Adipocyte (in vitro differentiated cells): ENCODE measurements at regions not wholly inside any gene's neighbourhood (a gene's known extent, or its start where the extent isn't known, plus 50 kb on each side); places are given as distances from the start of the nearest gene placed in this dataset.
A peak's percentile ranks its signal among the peaks of the same experiment; 100 is the strongest.

ENCODE experiments used
- DNase-seq: peaks from one replicate; pipeline ENCODE4 v3.0.0-alpha.2; 2015; ENCODE audit warnings: low read depth
- H3K27me3 ChIP-seq: replicated peaks from 2 replicates; pipeline ENCODE4 v1.7.0; 2013; ENCODE audit warnings: mild to moderate bottlenecking, low read length, moderate library complexity; ENCODE audit not compliant: control insufficient read depth, insufficient read depth
- H3K36me3 ChIP-seq: 2 replicates; pipeline ENCODE4 v1.7.0; 2013; ENCODE audit warnings: low read length, mild to moderate bottlenecking, moderate library complexity; ENCODE audit not compliant: control insufficient read depth, insufficient read depth, severe bottlenecking
- H3K4me1 ChIP-seq: 2 replicates; pipeline ENCODE4 v1.7.0; 2013; ENCODE audit warnings: mild to moderate bottlenecking, low read length, moderate library complexity; ENCODE audit not compliant: control insufficient read depth, insufficient read depth
- H3K4me3 ChIP-seq: 2 replicates; pipeline ENCODE4 v1.7.0; 2013; ENCODE audit warnings: mild to moderate bottlenecking, low read length, moderate library complexity
- H3K9ac ChIP-seq: 2 replicates; pipeline ENCODE4 v1.7.0; 2013; ENCODE audit warnings: mild to moderate bottlenecking, low read length, moderate library complexity
- H3K9me3 ChIP-seq: 2 replicates; pipeline ENCODE4 v1.7.0; 2013; ENCODE audit warnings: mild to moderate bottlenecking, low read length, moderate library complexity; ENCODE audit not compliant: control insufficient read depth

- H3K9ac ChIP-seq, result no peak overlapping the region
- H3K9me3 ChIP-seq, result no peaks in the 10 kb centered on the region
- DNase-seq, result peak; percentile 51
- H3K4me3 ChIP-seq, result no peak overlapping the region
- no peaks in the 10 kb centered on the region for H3K4me1 ChIP-seq
- H3K27me3 ChIP-seq, result no peaks in the 10 kb centered on the region
- H3K36me3 ChIP-seq, result no peaks in the 10 kb centered on the region
Measured at GRCh38 chr18:28684746-28685355, 507.9 kb upstream of the CDH2 start.

GRCh38 chr18:28682912-28683311 lies 506.0 kb upstream of the CDH2 start:
- Histone ChIP-seq H3K4me3 (no peak overlapping the region), H3K36me3 (no peaks in the 10 kb centered on the region), H3K9me3 (no peaks in the 10 kb centered on the region), H3K27me3 (no peaks in the 10 kb centered on the region), H3K4me1 (no peaks in the 10 kb centered on the region), H3K9ac (no peak overlapping the region)
- no peak for DNase-seq

GRCh38 chr18:28669165-28669564 lies 492.2 kb upstream of the CDH2 start:
- DNase-seq, result no peak
- H3K4me3 ChIP-seq, result no peak overlapping the region
- H3K9me3 ChIP-seq, result no peaks in the 10 kb centered on the region
- H3K27me3 ChIP-seq, result no peaks in the 10 kb centered on the region
- H3K4me1 ChIP-seq, result no peaks in the 10 kb centered on the region
- no peak overlapping the region for H3K9ac ChIP-seq
- no peaks in the 10 kb centered on the region for H3K36me3 ChIP-seq

- DNase-seq, result no peak
- H3K27me3 ChIP-seq, result no peaks in the 10 kb centered on the region
- no peaks in the 10 kb centered on the region for H3K36me3 ChIP-seq
- no peak overlapping the region for H3K9ac ChIP-seq
- H3K9me3 ChIP-seq, result no peaks in the 10 kb centered on the region
- H3K4me1 ChIP-seq, result no peaks in the 10 kb centered on the region
- no peak overlapping the region for H3K4me3 ChIP-seq
Measured at GRCh38 chr18:28666216-28666615, 489.3 kb upstream of the CDH2 start.

- no peaks in the 10 kb centered on the region for H3K36me3 ChIP-seq
- H3K4me3 ChIP-seq, result no peak overlapping the region
- H3K4me1 ChIP-seq, result no peaks in the 10 kb centered on the region
- peak; percentile 1 for DNase-seq
- H3K9ac ChIP-seq, result no peak overlapping the region
- no peaks in the 10 kb centered on the region for H3K9me3 ChIP-seq
- no peaks in the 10 kb centered on the region for H3K27me3 ChIP-seq
Measured at GRCh38 chr18:28657961-28658360, 481.0 kb upstream of the CDH2 start.

- Histone ChIP-seq H3K4me1 (no peaks in the 10 kb centered on the region), H3K9me3 (no peaks in the 10 kb centered on the region), H3K36me3 (no peaks in the 10 kb centered on the region), H3K27me3 (no peaks in the 10 kb centered on the region), H3K4me3 (no peak overlapping the region), H3K9ac (no peak overlapping the region)
- no peak for DNase-seq
Measured at GRCh38 chr18:28652654-28653053, 475.7 kb upstream of the CDH2 start.

- no peaks in the 10 kb centered on the region for H3K36me3 ChIP-seq
- H3K27me3 ChIP-seq, result no peaks in the 10 kb centered on the region
- no peak overlapping the region for H3K9ac ChIP-seq
- no peaks in the 10 kb centered on the region for H3K9me3 ChIP-seq
- DNase-seq, result no peak
- no peak overlapping the region for H3K4me3 ChIP-seq
- H3K4me1 ChIP-seq, result no peaks in the 10 kb centered on the region
Measured at GRCh38 chr18:28651298-28651697, 474.4 kb upstream of the CDH2 start.

- H3K4me3 ChIP-seq, result no peak overlapping the region
- no peaks in the 10 kb centered on the region for H3K27me3 ChIP-seq
- H3K9ac ChIP-seq, result no peak overlapping the region
- DNase-seq, result peak; percentile 5
- H3K4me1 ChIP-seq, result no peaks in the 10 kb centered on the region
- H3K9me3 ChIP-seq, result no peaks in the 10 kb centered on the region
- H3K36me3 ChIP-seq, result no peaks in the 10 kb centered on the region
Measured at GRCh38 chr18:28650860-28651259, 473.9 kb upstream of the CDH2 start.

GRCh38 chr18:28647961-28648360 lies 471.0 kb upstream of the CDH2 start:
- Histone ChIP-seq H3K4me1 (no peaks in the 10 kb centered on the region), H3K36me3 (no peaks in the 10 kb centered on the region), H3K9ac (no peak overlapping the region), H3K9me3 (no peaks in the 10 kb centered on the region), H3K4me3 (no peak overlapping the region), H3K27me3 (no peaks in the 10 kb centered on the region)
- DNase-seq, result no peak

- Histone ChIP-seq H3K9me3 (no peaks in the 10 kb centered on the region), H3K36me3 (no peaks in the 10 kb centered on the region), H3K27me3 (no peaks in the 10 kb centered on the region), H3K4me3 (no peak overlapping the region), H3K4me1 (no peaks in the 10 kb centered on the region), H3K9ac (no peak overlapping the region)
- DNase-seq, result no peak
Measured at GRCh38 chr18:28637897-28638296, 461.0 kb upstream of the CDH2 start.

GRCh38 chr18:28635530-28635929 lies 458.6 kb upstream of the CDH2 start:
- H3K36me3 ChIP-seq, result no peaks in the 10 kb centered on the region
- no peaks in the 10 kb centered on the region for H3K4me1 ChIP-seq
- no peak overlapping the region for H3K4me3 ChIP-seq
- H3K9ac ChIP-seq, result no peak overlapping the region
- H3K9me3 ChIP-seq, result no peaks in the 10 kb centered on the region
- H3K27me3 ChIP-seq, result no peaks in the 10 kb centered on the region
- DNase-seq, result no peak

GRCh38 chr18:28626756-28627155 lies 449.8 kb upstream of the CDH2 start:
- no peaks in the 10 kb centered on the region for H3K9me3 ChIP-seq
- H3K4me3 ChIP-seq, result no peak overlapping the region
- H3K4me1 ChIP-seq, result no peaks in the 10 kb centered on the region
- no peak overlapping the region for H3K9ac ChIP-seq
- DNase-seq, result no peak
- no peaks in the 10 kb centered on the region for H3K36me3 ChIP-seq
- H3K27me3 ChIP-seq, result no peaks in the 10 kb centered on the region
